Body of pancreas (tissue), 4 donors: ENCODE measurements at regions not wholly inside any gene's neighbourhood (a gene's known extent, or its start where the extent isn't known, plus 50 kb on each side); places are given as distances from the start of the nearest gene placed in this dataset.

Experiments used
- ATAC-seq: fragments of 150-250 bp; one replicate; pipeline ENCODE4 v1.9.1; 2016
- DNase-seq, 4 donors: peaks; one replicate each; pipeline ENCODE4 v3.0.0-alpha.2; 2019
- H3K27ac ChIP-seq, 4 donors: fragments of 200-600 bp; sonication (generic); 1 replicate in 3 of 4; 2 replicates in 1 of 4; pipeline versions ENCODE4 v1.5.1 to v1.6.1; 2016 to 2019; ENCODE audit warnings: mild to moderate bottlenecking in 1 of 4, mixed read lengths in 1 of 4, moderate library complexity in 1 of 4
- H3K27me3 ChIP-seq, 2 donors: fragments of 200-600 bp; sonication (generic); one replicate each; pipeline ENCODE4 v1.6.0; 2016; ENCODE audit warnings: mild to moderate bottlenecking in 1 of 2
- H3K36me3 ChIP-seq, 2 donors: fragments of 200-600 bp; sonication (generic); replicated peaks in 1 of 2; 2 replicates each; pipeline ENCODE4 v1.5.1; 2016; ENCODE audit warnings: low read depth in 2 of 2; ENCODE audit not compliant: insufficient read depth in 1 of 2
- H3K4me1 ChIP-seq: fragments of 200-600 bp; sonication (generic); one replicate; pipeline ENCODE4 v1.6.0; 2016
- H3K4me3 ChIP-seq, 2 donors: fragments of 200-600 bp; sonication (generic); 1 replicate in 1 of 2; 2 replicates in 1 of 2; pipeline ENCODE4 v1.5.1; 2016 to 2019
- H3K9me3 ChIP-seq, 3 donors: fragments of 200-600 bp; sonication (generic); 1 replicate in 2 of 3; 2 replicates in 1 of 3; pipeline ENCODE4 v1.5.1; 2016
- CTCF ChIP-seq, 7 experiments: fragments of 450-650 bp in 4 of 7; fragments of 200-600 bp in 3 of 7; sonication (generic) in 3 of 7; IDR thresholded peaks; one replicate each; pipeline ENCODE4 v1.5.1; 2016 to 2019; ENCODE audit warnings: antibody characterized with exemption in 7 of 7
- POLR2A ChIP-seq, 3 donors: fragments of 450-650 bp; IDR thresholded peaks; one replicate each; pipeline ENCODE4 v1.6.1; 2016; ENCODE audit warnings: antibody characterized with exemption in 3 of 3, mild to moderate bottlenecking in 2 of 3
- whole genome bisulfite sequencing, 2 donors: methylation state at CpG; one replicate each; pipeline ENCODE4 v1.1.5; 2017; 5-methylcytosine and 5-hydroxymethylcytosine counted together
- intact Hi-C: fragments of 100-400 bp; cut with DNase I; formaldehyde crosslinking; loops from one replicate; pipeline ENCODE4 v1.15.1; 2023

DNA sequence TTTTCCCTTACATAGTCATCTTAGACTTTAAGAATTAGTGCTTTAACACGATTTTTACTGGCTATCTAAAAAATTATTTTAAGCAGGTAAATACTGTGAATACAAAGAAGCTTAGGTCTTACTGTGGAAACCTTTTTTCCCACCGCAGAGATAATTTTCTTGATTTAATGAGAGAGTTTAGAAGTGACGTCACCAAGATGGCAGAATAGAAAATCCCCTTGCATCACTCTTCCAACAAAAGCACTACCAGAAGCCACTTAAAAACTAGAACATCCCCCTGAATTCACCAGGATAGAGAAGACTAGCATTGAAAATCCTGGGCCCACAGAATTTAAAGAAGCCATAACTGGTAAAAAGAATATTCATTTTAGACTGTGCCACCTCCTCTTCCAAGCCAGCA lies 375.4 kb upstream of the PTCHD4 start:
- DNase-seq (no peak), ATAC-seq (no peak)
- Histone ChIP-seq H3K4me1 (no peaks in the 10 kb centered on the region), H3K36me3 (no peaks in the 10 kb centered on the region), H3K9me3 (no peaks in the 10 kb centered on the region), H3K27me3 (no peaks in the 10 kb centered on the region), H3K4me3 (no peak overlapping the region), H3K27ac (no peak overlapping the region)
- 51 to 60% methylated on average over 3 of the region's 3 CpGs for WGBS, 2 donors
- intact Hi-C loops = no loop called here
- TF ChIP-seq POLR2A (IDR thresholded peaks at IDR 0.05) = no peak
- no peak for TF ChIP-seq CTCF (IDR thresholded peaks at IDR 0.05)

GRCh38 chr6:48476257-48476656 lies 365.3 kb upstream of the PTCHD4 start:
- Histone ChIP-seq H3K4me1 (no peaks in the 10 kb centered on the region), H3K4me3 (no peak overlapping the region), H3K27ac (no peak overlapping the region), H3K36me3 (no peaks in the 10 kb centered on the region), H3K27me3 (no peaks in the 10 kb centered on the region), H3K9me3 (no peaks in the 10 kb centered on the region)
- ATAC-seq (no peak), DNase-seq (no peak)
- no peak for TF ChIP-seq CTCF (IDR thresholded peaks at IDR 0.05)
- no peak for TF ChIP-seq POLR2A (IDR thresholded peaks at IDR 0.05)
- intact Hi-C loops = no loop called here

- no peak for TF ChIP-seq CTCF (IDR thresholded peaks at IDR 0.05)
- TF ChIP-seq POLR2A (IDR thresholded peaks at IDR 0.05) = no peak
- H3K36me3 ChIP-seq = no peaks in the 10 kb centered on the region
- H3K4me1 ChIP-seq = no peaks in the 10 kb centered on the region
- no peak overlapping the region for H3K4me3 ChIP-seq
- H3K27ac ChIP-seq = no peak overlapping the region
- H3K9me3 ChIP-seq = no peaks in the 10 kb centered on the region
- no peaks in the 10 kb centered on the region for H3K27me3 ChIP-seq
- intact Hi-C loops = no loop called here
- ATAC-seq (no peak), DNase-seq (no peak)
- 67 to 79% methylated on average over 1 of the region's 1 CpG for WGBS, 2 donors
Observed at GRCh38 chr6:48475275-48475674, 364.3 kb upstream of the PTCHD4 start.

DNA sequence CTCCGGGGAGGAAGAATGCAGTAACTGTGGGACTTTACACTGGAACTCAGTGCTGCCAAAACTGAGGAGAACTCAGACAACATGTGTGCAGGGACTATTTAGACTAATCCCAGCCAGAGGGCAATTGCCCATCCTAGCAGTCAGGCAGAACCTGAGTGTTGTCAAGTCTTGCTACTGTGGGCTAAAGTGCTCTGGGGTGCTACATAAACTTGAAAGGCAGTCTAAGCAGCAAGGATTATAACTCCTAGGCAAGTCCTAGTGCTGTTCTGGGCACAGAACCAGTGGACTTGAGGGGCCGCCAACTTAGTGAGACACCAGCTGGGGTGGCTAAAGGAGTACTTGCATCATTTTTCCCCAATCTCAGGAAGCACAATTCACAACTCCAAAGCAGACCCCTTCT lies 363.8 kb upstream of the PTCHD4 start:
- Histone ChIP-seq H3K4me3 (no peak overlapping the region), H3K27ac (no peak overlapping the region), H3K9me3 (no peaks in the 10 kb centered on the region), H3K36me3 (no peaks in the 10 kb centered on the region), H3K4me1 (no peaks in the 10 kb centered on the region), H3K27me3 (no peaks in the 10 kb centered on the region)
- WGBS, 2 donors = 55 to 60% methylated on average over 2 of the region's 2 CpGs
- intact Hi-C loops = no loop called here
- TF ChIP-seq POLR2A (IDR thresholded peaks at IDR 0.05) (no peak), CTCF (IDR thresholded peaks at IDR 0.05) (no peak)
- no peak for ATAC-seq
- no peak for DNase-seq

DNA sequence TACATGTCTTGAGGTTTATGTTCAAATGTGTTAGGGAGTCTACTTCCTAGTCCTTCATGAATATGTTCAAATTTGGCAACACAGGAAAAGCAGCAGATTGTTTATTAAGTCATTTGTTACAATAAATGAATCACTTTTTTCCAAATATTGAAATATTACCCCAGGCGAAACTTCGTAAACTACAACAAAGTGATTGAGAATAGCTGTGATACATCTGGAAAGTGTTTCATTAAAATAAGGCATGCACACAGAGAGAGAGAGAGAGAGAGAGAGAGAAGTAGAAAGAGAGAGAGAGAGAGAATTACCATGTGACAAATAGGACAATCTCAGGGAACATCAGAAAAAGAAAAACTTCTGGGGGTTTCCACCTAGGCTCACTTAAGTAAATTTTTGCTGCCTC lies 363.1 kb upstream of the PTCHD4 start:
- ATAC-seq = no peak
- Histone ChIP-seq H3K9me3 (no peaks in the 10 kb centered on the region), H3K27me3 (no peaks in the 10 kb centered on the region), H3K4me1 (no peaks in the 10 kb centered on the region), H3K4me3 (no peak overlapping the region), H3K36me3 (no peaks in the 10 kb centered on the region), H3K27ac (no peak overlapping the region)
- 48 to 82% methylated on average over 2 of the region's 2 CpGs for WGBS, 2 donors
- no peak for DNase-seq
- TF ChIP-seq POLR2A (IDR thresholded peaks at IDR 0.05) (no peak), CTCF (IDR thresholded peaks at IDR 0.05) (no peak)
- intact Hi-C loops = no loop called here
